ENCODE measurements at regions not wholly inside any gene's neighbourhood (a gene's known extent, or its start where the extent isn't known, plus 50 kb on each side); places are given as distances from the start of the nearest gene placed in this dataset.

GRCh38 chr10:107317592-107317991 lies 153.1 kb upstream of the SORCS1 start:
- H3K27me3 ChIP-seq, result no peaks in the 10 kb centered on the region
- no peak overlapping the region for H3K4me3 ChIP-seq
- DNase-seq, result no peak
- no peaks in the 10 kb centered on the region for H3K4me1 ChIP-seq
- no peaks in the 10 kb centered on the region for H3K36me3 ChIP-seq
- intact Hi-C loops (cut with DNase I; ENCODE audit: low total_unique reads), result no loop called here
- no peak overlapping the region for H3K27ac ChIP-seq
- no peaks in the 10 kb centered on the region for H3K9me3 ChIP-seq
- TF ChIP-seq, protein P1, sequence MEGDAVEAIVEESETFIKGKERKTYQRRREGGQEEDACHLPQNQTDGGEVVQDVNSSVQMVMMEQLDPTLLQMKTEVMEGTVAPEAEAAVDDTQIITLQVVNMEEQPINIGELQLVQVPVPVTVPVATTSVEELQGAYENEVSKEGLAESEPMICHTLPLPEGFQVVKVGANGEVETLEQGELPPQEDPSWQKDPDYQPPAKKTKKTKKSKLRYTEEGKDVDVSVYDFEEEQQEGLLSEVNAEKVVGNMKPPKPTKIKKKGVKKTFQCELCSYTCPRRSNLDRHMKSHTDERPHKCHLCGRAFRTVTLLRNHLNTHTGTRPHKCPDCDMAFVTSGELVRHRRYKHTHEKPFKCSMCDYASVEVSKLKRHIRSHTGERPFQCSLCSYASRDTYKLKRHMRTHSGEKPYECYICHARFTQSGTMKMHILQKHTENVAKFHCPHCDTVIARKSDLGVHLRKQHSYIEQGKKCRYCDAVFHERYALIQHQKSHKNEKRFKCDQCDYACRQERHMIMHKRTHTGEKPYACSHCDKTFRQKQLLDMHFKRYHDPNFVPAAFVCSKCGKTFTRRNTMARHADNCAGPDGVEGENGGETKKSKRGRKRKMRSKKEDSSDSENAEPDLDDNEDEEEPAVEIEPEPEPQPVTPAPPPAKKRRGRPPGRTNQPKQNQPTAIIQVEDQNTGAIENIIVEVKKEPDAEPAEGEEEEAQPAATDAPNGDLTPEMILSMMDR (IDR thresholded peaks at IDR 0.05), result no peak
- no peak for TF ChIP-seq POLR2A (IDR thresholded peaks at IDR 0.05)

DNA sequence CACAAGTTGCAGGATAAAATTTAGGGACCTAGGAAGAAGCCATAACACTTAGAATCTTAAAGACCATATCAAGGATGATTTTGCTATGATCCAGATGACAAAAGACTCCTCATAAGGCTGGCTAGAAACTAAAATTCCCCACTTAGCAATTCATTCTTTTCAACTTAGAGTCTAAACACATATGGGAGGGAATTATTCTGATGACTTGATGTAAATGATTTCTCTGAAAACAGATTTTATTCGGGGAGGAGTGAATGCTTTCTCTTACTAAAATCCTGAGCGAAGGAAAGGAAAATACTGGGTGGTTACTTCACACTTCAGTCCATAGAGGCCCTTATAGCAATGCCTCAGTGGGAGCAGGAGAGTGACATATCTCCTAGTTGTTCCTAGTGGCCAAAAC lies 138.7 kb upstream of the SORCS1 start:
- no peaks in the 10 kb centered on the region for H3K9me3 ChIP-seq
- no peak overlapping the region for H3K27ac ChIP-seq
- no peak for TF ChIP-seq POLR2A (IDR thresholded peaks at IDR 0.05)
- TF ChIP-seq, protein P1 (IDR thresholded peaks at IDR 0.05), result no peak
- H3K27me3 ChIP-seq, result no peaks in the 10 kb centered on the region
- no peak overlapping the region for H3K4me3 ChIP-seq
- no peaks in the 10 kb centered on the region for H3K4me1 ChIP-seq
- intact Hi-C loops (cut with DNase I; ENCODE audit: low total_unique reads), result no loop called here
- H3K36me3 ChIP-seq, result no peaks in the 10 kb centered on the region
- no peak for DNase-seq

DNA sequence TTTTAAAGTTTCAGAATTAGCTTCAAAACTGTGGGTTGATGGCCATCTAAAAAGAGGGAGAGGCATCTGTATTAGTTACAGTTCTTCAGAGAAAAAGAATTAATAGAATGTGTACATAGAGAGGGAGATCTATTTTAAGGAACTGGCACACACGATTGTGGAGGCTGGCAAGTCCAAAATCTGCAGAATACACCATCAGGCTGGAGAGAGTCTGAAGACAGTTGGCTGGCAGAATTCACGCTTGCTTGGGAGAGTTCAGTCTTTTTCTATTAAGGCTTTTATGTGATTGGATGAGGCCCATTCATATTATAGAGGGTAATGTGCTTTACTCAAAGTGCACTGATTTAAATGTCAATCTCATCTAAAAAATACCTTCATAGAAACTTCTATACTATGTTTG lies 135.1 kb upstream of the SORCS1 start:
- Histone ChIP-seq H3K4me3 (no peak overlapping the region), H3K27me3 (no peaks in the 10 kb centered on the region), H3K27ac (no peak overlapping the region), H3K4me1 (no peaks in the 10 kb centered on the region), H3K9me3 (no peaks in the 10 kb centered on the region), H3K36me3 (no peaks in the 10 kb centered on the region)
- intact Hi-C loops (cut with DNase I; ENCODE audit: low total_unique reads), result no loop called here
- TF ChIP-seq, protein P1 (IDR thresholded peaks at IDR 0.05), result no peak
- TF ChIP-seq POLR2A (IDR thresholded peaks at IDR 0.05), result no peak
- DNase-seq, result no peak

GRCh38 chr10:107284187-107284586 lies 119.7 kb upstream of the SORCS1 start:
- Histone ChIP-seq H3K4me3 (no peak overlapping the region), H3K27ac (no peak overlapping the region), H3K4me1 (no peaks in the 10 kb centered on the region), H3K36me3 (no peaks in the 10 kb centered on the region), H3K27me3 (no peaks in the 10 kb centered on the region), H3K9me3 (no peaks in the 10 kb centered on the region)
- no peak for DNase-seq
- TF ChIP-seq, protein P1 (IDR thresholded peaks at IDR 0.05), result no peak
- no peak for TF ChIP-seq POLR2A (IDR thresholded peaks at IDR 0.05)
- intact Hi-C loops (cut with DNase I; ENCODE audit: low total_unique reads), result no loop called here

DNA sequence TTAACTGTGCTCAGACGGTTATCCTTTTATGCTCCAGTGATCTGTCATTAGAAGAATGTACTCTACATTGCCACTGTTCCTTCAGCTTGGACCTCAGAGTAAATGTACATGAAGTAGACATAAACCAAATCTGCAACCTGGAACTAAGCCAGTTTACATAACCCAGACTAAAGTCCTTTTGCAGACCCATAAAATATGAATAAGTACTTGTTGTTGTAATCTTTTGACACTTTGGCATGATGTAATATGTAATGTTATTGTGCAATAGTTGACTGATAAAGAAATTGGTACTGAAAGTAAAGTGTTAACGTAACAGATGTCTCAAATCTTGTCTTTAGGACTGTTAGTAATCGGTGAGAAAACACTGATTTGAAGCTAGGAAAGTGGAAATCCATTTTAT lies 115.8 kb upstream of the SORCS1 start:
- no peaks in the 10 kb centered on the region for H3K27me3 ChIP-seq
- no peak for DNase-seq
- H3K4me3 ChIP-seq, result no peak overlapping the region
- H3K4me1 ChIP-seq, result no peaks in the 10 kb centered on the region
- intact Hi-C loops (cut with DNase I; ENCODE audit: low total_unique reads), result no loop called here
- H3K36me3 ChIP-seq, result no peaks in the 10 kb centered on the region
- no peak for TF ChIP-seq POLR2A (IDR thresholded peaks at IDR 0.05)
- TF ChIP-seq, protein P1 (IDR thresholded peaks at IDR 0.05), result no peak
- H3K9me3 ChIP-seq, result no peaks in the 10 kb centered on the region
- no peak overlapping the region for H3K27ac ChIP-seq

Data from uterus (tissue), 3 donors.